ENCODE measurements at regions not wholly inside any gene's neighbourhood (a gene's known extent, or its start where the extent isn't known, plus 50 kb on each side); places are given as distances from the start of the nearest gene placed in this dataset.

DNA sequence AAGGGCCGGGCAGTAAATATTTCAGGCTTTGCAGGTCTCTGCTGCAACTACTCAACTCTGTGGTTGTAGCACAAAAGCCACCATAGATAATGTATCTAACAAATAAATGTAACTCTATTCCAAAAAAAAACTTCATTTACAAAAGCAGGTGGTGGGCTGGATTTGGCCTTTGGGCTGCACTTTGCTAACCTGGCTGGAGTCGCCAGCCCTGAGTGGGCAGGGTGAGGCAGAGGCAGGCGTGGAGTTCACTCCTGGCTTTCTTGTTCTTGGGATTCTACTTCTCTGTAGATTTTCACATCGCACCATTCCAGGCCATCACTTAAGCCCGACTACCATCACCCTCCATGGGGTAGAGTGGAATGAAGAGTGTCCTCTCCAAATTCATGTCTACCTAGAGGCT lies 367.6 kb upstream of the MGMT start:
- TF ChIP-seq ZSCAN20 (CRISPR knock-in tag; IDR thresholded peaks at IDR 0.05; ENCODE audit: borderline replicate concordance) = no peak
- TF ChIP-seq, protein P1, sequence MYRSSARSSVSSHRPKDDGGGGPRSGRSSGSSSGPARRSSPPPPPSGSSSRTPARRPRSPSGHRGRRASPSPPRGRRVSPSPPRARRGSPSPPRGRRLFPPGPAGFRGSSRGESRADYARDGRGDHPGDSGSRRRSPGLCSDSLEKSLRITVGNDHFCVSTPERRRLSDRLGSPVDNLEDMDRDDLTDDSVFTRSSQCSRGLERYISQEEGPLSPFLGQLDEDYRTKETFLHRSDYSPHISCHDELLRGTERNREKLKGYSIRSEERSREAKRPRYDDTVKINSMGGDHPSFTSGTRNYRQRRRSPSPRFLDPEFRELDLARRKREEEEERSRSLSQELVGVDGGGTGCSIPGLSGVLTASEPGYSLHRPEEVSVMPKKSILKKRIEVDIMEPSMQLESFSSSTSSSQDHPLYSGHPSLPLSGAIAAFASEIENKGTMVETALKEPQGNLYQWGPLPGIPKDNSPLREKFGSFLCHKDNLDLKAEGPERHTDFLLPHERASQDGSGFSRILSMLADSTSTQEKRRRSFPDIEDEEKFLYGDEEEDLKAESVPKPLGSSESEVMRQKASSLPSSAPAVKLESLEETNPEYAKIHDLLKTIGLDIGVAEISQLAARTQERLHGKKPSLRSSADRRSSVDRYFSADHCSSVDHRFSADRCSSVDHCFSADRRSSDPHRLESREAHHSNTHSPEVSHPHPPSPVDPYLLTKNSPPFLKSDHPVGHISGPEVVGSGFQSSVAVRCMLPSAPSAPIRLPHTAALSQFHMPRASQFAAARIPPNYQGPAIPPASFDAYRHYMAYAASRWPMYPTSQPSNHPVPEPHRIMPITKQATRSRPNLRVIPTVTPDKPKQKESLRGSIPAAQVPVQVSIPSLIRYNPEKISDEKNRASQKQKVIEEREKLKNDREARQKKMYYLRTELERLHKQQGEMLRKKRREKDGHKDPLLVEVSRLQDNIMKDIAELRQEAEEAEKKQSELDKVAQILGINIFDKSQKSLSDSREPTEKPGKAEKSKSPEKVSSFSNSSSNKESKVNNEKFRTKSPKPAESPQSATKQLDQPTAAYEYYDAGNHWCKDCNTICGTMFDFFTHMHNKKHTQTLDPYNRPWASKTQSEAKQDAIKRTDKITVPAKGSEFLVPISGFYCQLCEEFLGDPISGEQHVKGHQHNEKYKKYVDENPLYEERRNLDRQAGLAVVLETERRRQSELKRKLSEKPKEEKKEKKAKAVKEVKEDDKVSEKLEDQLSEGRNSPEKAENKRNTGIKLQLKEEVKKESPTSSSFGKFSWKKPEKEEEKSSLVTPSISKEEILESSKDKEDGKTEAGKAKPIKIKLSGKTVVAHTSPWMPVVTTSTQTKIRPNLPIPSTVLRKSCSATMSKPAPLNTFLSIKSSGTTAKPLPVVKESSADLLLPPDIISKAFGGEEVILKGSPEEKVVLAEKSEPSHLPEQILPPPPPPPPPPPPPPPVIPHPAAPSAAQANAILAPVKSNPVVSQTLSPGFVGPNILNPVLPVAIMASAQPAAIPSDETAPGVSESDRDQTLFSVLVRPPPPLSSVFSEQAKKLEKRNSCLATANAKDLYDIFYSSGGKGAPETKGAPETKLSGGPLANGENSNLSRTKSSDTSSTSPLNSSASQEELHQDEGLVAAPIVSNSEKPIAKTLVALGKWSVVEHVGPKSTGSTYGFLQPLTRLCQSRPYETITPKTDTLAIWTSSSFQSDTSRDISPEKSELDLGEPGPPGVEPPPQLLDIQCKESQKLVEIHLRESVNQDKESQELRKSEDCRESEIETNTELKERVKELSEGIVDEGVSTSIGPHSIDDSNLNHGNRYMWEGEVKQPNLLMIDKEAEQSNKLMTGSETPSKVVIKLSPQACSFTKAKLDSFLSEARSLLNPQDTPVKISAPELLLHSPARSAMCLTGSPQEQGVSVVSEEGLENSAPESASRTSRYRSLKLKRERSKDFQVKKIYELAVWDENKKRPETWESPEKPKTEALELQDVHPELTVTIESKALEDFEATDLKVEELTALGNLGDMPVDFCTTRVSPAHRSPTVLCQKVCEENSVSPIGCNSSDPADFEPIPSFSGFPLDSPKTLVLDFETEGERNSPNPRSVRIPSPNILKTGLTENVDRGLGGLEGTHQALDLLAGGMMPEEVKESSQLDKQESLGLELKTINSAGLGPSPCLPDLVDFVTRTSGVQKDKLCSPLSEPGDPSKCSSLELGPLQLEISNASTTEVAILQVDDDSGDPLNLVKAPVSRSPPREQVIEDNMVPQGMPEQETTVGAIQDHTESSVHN (CRISPR knock-in tag; IDR thresholded peaks at IDR 0.05) = no peak
- no peak for TF ChIP-seq ZNF343 (CRISPR knock-in tag; IDR thresholded peaks at IDR 0.05)
- TF ChIP-seq, protein P2, sequence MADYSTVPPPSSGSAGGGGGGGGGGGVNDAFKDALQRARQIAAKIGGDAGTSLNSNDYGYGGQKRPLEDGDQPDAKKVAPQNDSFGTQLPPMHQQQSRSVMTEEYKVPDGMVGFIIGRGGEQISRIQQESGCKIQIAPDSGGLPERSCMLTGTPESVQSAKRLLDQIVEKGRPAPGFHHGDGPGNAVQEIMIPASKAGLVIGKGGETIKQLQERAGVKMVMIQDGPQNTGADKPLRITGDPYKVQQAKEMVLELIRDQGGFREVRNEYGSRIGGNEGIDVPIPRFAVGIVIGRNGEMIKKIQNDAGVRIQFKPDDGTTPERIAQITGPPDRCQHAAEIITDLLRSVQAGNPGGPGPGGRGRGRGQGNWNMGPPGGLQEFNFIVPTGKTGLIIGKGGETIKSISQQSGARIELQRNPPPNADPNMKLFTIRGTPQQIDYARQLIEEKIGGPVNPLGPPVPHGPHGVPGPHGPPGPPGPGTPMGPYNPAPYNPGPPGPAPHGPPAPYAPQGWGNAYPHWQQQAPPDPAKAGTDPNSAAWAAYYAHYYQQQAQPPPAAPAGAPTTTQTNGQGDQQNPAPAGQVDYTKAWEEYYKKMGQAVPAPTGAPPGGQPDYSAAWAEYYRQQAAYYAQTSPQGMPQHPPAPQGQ (CRISPR knock-in tag; IDR thresholded peaks at IDR 0.05; ENCODE audit: borderline replicate concordance) = no peak
- TF ChIP-seq, protein P3, sequence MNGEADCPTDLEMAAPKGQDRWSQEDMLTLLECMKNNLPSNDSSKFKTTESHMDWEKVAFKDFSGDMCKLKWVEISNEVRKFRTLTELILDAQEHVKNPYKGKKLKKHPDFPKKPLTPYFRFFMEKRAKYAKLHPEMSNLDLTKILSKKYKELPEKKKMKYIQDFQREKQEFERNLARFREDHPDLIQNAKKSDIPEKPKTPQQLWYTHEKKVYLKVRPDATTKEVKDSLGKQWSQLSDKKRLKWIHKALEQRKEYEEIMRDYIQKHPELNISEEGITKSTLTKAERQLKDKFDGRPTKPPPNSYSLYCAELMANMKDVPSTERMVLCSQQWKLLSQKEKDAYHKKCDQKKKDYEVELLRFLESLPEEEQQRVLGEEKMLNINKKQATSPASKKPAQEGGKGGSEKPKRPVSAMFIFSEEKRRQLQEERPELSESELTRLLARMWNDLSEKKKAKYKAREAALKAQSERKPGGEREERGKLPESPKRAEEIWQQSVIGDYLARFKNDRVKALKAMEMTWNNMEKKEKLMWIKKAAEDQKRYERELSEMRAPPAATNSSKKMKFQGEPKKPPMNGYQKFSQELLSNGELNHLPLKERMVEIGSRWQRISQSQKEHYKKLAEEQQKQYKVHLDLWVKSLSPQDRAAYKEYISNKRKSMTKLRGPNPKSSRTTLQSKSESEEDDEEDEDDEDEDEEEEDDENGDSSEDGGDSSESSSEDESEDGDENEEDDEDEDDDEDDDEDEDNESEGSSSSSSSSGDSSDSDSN (CRISPR knock-in tag; IDR thresholded peaks at IDR 0.05) = no peak
- TF ChIP-seq, protein P4, sequence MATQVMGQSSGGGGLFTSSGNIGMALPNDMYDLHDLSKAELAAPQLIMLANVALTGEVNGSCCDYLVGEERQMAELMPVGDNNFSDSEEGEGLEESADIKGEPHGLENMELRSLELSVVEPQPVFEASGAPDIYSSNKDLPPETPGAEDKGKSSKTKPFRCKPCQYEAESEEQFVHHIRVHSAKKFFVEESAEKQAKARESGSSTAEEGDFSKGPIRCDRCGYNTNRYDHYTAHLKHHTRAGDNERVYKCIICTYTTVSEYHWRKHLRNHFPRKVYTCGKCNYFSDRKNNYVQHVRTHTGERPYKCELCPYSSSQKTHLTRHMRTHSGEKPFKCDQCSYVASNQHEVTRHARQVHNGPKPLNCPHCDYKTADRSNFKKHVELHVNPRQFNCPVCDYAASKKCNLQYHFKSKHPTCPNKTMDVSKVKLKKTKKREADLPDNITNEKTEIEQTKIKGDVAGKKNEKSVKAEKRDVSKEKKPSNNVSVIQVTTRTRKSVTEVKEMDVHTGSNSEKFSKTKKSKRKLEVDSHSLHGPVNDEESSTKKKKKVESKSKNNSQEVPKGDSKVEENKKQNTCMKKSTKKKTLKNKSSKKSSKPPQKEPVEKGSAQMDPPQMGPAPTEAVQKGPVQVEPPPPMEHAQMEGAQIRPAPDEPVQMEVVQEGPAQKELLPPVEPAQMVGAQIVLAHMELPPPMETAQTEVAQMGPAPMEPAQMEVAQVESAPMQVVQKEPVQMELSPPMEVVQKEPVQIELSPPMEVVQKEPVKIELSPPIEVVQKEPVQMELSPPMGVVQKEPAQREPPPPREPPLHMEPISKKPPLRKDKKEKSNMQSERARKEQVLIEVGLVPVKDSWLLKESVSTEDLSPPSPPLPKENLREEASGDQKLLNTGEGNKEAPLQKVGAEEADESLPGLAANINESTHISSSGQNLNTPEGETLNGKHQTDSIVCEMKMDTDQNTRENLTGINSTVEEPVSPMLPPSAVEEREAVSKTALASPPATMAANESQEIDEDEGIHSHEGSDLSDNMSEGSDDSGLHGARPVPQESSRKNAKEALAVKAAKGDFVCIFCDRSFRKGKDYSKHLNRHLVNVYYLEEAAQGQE (IDR thresholded peaks at IDR 0.05; ENCODE audit: borderline replicate concordance in 1 of 2, low read depth in 1 of 2, low read length in 2 of 2) = no peak
- TF ChIP-seq ZNF563 (CRISPR knock-in tag; IDR thresholded peaks at IDR 0.05) = no peak
- TF ChIP-seq, protein P5, sequence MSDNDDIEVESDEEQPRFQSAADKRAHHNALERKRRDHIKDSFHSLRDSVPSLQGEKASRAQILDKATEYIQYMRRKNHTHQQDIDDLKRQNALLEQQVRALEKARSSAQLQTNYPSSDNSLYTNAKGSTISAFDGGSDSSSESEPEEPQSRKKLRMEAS (IDR thresholded peaks at IDR 0.05) = no peak
- no peak for TF ChIP-seq RARG (CRISPR knock-in tag; IDR thresholded peaks at IDR 0.05; ENCODE audit: low read depth)
- TF ChIP-seq, protein P6, sequence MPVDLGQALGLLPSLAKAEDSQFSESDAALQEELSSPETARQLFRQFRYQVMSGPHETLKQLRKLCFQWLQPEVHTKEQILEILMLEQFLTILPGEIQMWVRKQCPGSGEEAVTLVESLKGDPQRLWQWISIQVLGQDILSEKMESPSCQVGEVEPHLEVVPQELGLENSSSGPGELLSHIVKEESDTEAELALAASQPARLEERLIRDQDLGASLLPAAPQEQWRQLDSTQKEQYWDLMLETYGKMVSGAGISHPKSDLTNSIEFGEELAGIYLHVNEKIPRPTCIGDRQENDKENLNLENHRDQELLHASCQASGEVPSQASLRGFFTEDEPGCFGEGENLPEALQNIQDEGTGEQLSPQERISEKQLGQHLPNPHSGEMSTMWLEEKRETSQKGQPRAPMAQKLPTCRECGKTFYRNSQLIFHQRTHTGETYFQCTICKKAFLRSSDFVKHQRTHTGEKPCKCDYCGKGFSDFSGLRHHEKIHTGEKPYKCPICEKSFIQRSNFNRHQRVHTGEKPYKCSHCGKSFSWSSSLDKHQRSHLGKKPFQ (CRISPR knock-in tag; IDR thresholded peaks at IDR 0.05; ENCODE audit: insufficient replicate concordance) = no peak
- TF ChIP-seq, protein P7, sequence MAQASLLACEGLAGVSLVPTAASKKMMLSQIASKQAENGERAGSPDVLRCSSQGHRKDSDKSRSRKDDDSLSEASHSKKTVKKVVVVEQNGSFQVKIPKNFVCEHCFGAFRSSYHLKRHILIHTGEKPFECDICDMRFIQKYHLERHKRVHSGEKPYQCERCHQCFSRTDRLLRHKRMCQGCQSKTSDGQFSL (CRISPR knock-in tag; IDR thresholded peaks at IDR 0.05) = no peak
- no peak for TF ChIP-seq HDAC2 (CRISPR knock-in tag; IDR thresholded peaks at IDR 0.05)
- no peak for TF ChIP-seq ARNTL (CRISPR knock-in tag; IDR thresholded peaks at IDR 0.05)
- no peak for TF ChIP-seq ZNF547 (CRISPR knock-in tag; IDR thresholded peaks at IDR 0.05)

Measured in HepG2 (cell line).